ENCODE measurements at regions not wholly inside any gene's neighbourhood (a gene's known extent, or its start where the extent isn't known, plus 50 kb on each side); places are given as distances from the start of the nearest gene placed in this dataset.
"Not testable (repeated sequence)": the region's sequence is repeated elsewhere in the genome, so short reads cannot be mapped to it uniquely, and the experiment has no call there.

DNA sequence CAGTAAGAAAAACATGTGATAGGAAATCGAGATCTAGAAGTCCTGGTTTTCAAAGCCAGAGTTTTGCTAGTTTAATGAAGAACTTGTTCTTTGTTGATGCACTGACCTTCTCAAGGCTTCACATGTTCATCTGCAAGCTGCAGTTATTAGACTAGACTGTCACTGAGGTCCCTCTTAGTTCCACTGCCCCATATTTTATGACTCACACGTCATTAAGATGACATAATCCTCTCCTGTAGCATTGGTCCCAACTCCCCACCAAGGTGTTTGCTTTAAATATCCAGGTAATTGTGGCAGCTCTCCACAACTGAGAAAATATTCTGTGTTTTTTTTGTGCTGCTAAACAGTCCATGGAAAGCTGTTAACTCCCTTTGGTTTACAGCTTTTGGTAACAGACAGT lies 149.7 kb downstream of the MREG start:
- peaks cover 6% of the 10 kb centered on the region; the same call in 1 of the 2 replicates for H3K4me1 ChIP-seq (ENCODE audit: insufficient read depth)
- no peak for DNase-seq
- WGBS, 2 experiments (ENCODE audit: low coverage in 1 of 2, low lambda C conversion rate in 2 of 2, missing lambda C conversion rate in 2 of 2), result 2 to 6% methylated on average over 2 of the region's 2 CpGs
- TF ChIP-seq EZH2 (IDR thresholded peaks at IDR 0.05; ENCODE audit: insufficient read depth, poor library complexity, severe bottlenecking) (no peak), EZH2phosphoT487 (IDR thresholded peaks at IDR 0.05; ENCODE audit: insufficient read depth, low read depth) (no peak)
- no peak overlapping the region for H2AFZ ChIP-seq
- peaks cover 14% of the 10 kb centered on the region; the same call in 1 of the 2 replicates for H3F3A ChIP-seq (ENCODE audit: insufficient read depth)
- H3K79me2 ChIP-seq (ENCODE audit: insufficient read depth), result no peaks in the 10 kb centered on the region
- H3K27ac ChIP-seq, result no peak overlapping the region
- H3K36me3 ChIP-seq (ENCODE audit: low read depth), result no peaks in the 10 kb centered on the region
- no peak overlapping the region for H3K4me3 ChIP-seq
- no peaks in the 10 kb centered on the region for H3K9me3 ChIP-seq (ENCODE audit: low read depth)
- H3K9ac ChIP-seq, result no peak overlapping the region
- no peaks in the 10 kb centered on the region for H3K27me3 ChIP-seq (replicated peaks; ENCODE audit: insufficient read depth)
- no peaks in the 10 kb centered on the region for H4K20me1 ChIP-seq (ENCODE audit: insufficient read depth)
- in situ Hi-C loops (cut with MboI), result no loop called here
- H3K4me2 ChIP-seq (ENCODE audit: unreplicated experiment), result no peak overlapping the region
- H3K9me2 ChIP-seq (ENCODE audit: insufficient read depth), result no peaks in the 10 kb centered on the region

DNA sequence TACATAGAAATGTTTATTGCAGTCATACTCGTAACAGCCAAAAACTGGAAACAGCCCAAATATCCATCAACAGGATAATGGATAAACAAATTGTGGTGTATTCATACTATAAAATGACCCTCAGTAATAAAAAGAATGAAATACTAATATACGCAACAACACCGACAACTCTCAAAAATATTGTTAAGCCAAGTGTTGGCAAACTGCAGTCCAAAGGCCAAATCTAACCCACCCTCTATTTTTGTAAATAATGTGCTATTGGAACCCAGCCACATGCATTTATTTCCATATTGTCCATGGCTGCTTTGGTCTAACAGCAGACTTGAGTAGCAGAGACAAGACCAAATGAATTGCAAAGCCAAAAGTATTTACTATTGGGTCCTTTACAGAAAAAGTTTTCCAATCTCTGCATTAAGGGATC lies 151.0 kb downstream of the MREG start:
- Histone ChIP-seq H3K9me2 (ENCODE audit: insufficient read depth) (no peaks in the 10 kb centered on the region), H3K27me3 (replicated peaks; ENCODE audit: insufficient read depth) (no peaks in the 10 kb centered on the region), H3K79me2 (ENCODE audit: insufficient read depth) (no peaks in the 10 kb centered on the region), H2AFZ (no peak overlapping the region), H3K4me2 (ENCODE audit: unreplicated experiment) (no peak overlapping the region), H3F3A (ENCODE audit: insufficient read depth) (peaks cover 11% of the 10 kb centered on the region; the same call in 1 of the 2 replicates), H3K27ac (no peak overlapping the region), H3K9ac (no peak overlapping the region), H3K36me3 (ENCODE audit: low read depth) (no peaks in the 10 kb centered on the region), H3K4me1 (ENCODE audit: insufficient read depth) (peaks cover 6% of the 10 kb centered on the region; the same call in 1 of the 2 replicates), H3K4me3 (no peak overlapping the region), H3K9me3 (ENCODE audit: low read depth) (no peaks in the 10 kb centered on the region), H4K20me1 (ENCODE audit: insufficient read depth) (no peaks in the 10 kb centered on the region)
- DNase-seq, result no peak
- in situ Hi-C loops (cut with MboI), result no loop called here
- no peak for TF ChIP-seq EZH2phosphoT487 (IDR thresholded peaks at IDR 0.05; ENCODE audit: insufficient read depth, low read depth)
- TF ChIP-seq EZH2 (IDR thresholded peaks at IDR 0.05; ENCODE audit: insufficient read depth, poor library complexity, severe bottlenecking), result no peak
- WGBS, 2 experiments (ENCODE audit: low coverage in 1 of 2, low lambda C conversion rate in 2 of 2, missing lambda C conversion rate in 2 of 2), result 96 to 98% methylated on average over 3 of the region's 3 CpGs

GRCh38 chr2:215861607-215862350 lies 151.6 kb downstream of the MREG start:
- TF ChIP-seq EZH2phosphoT487 (IDR thresholded peaks at IDR 0.05; ENCODE audit: insufficient read depth, low read depth) (no peak), EZH2 (IDR thresholded peaks at IDR 0.05; ENCODE audit: insufficient read depth, poor library complexity, severe bottlenecking) (no peak)
- WGBS, 2 experiments (ENCODE audit: low coverage in 1 of 2, low lambda C conversion rate in 2 of 2, missing lambda C conversion rate in 2 of 2), result 95 to 97% methylated on average over 5 of the region's 5 CpGs
- in situ Hi-C loops (cut with MboI), result no loop called here

DNA sequence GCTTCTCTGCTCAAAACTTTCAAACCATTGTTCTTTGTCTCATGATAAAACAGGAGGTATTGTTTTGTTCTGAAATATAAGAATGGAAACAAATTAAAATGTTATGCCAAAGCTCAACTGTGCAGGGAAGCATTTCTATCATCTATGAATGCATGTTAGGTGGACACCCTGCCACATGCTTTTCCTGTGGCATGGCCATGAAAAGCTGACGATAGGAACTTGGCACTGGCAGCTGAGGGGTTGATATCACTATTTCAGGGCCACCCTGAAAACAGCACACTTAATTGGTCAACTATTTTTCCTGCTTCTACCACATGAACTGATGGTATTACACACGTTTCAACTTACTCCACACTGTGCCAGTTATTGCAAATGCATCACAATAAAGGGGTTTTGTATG lies 157.3 kb downstream of the MREG start:
- in situ Hi-C loops (cut with MboI), result no loop called here
- Histone ChIP-seq H3K4me1 (ENCODE audit: insufficient read depth) (peaks cover 15% of the 10 kb centered on the region), H3K36me3 (ENCODE audit: low read depth) (no peaks in the 10 kb centered on the region), H3K4me2 (ENCODE audit: unreplicated experiment) (no peak overlapping the region), H3K9me3 (ENCODE audit: low read depth) (no peaks in the 10 kb centered on the region), H4K20me1 (ENCODE audit: insufficient read depth) (no peaks in the 10 kb centered on the region), H3F3A (ENCODE audit: insufficient read depth) (peaks cover 16% of the 10 kb centered on the region; the same call in 1 of the 2 replicates), H2AFZ (no peak overlapping the region), H3K27ac (no peak overlapping the region), H3K79me2 (ENCODE audit: insufficient read depth) (no peaks in the 10 kb centered on the region), H3K9me2 (ENCODE audit: insufficient read depth) (no peaks in the 10 kb centered on the region), H3K9ac (no peak overlapping the region), H3K27me3 (replicated peaks; ENCODE audit: insufficient read depth) (no peaks in the 10 kb centered on the region), H3K4me3 (no peak overlapping the region)
- no peak for DNase-seq
- 89% methylated on average over 2 of the region's 2 CpGs for WGBS, 2 experiments (ENCODE audit: low coverage in 1 of 2, low lambda C conversion rate in 2 of 2, missing lambda C conversion rate in 2 of 2)
- TF ChIP-seq EZH2 (IDR thresholded peaks at IDR 0.05; ENCODE audit: insufficient read depth, poor library complexity, severe bottlenecking), result no peak
- no peak for TF ChIP-seq EZH2phosphoT487 (IDR thresholded peaks at IDR 0.05; ENCODE audit: insufficient read depth, low read depth)

More at GRCh38 chr2:215861607-215862350, 151.6 kb downstream of the MREG start:
- H3K79me2 ChIP-seq (ENCODE audit: insufficient read depth), result no peaks in the 10 kb centered on the region
- H3K9me2 ChIP-seq (ENCODE audit: insufficient read depth), result no peaks in the 10 kb centered on the region
- peaks cover 6% of the 10 kb centered on the region; the same call in 1 of the 2 replicates for H3K4me1 ChIP-seq (ENCODE audit: insufficient read depth)
- no peak overlapping the region for H3K9ac ChIP-seq
- H3F3A ChIP-seq (ENCODE audit: insufficient read depth), result peaks cover 11% of the 10 kb centered on the region; the same call in 1 of the 2 replicates
- no peak overlapping the region for H2AFZ ChIP-seq
- H4K20me1 ChIP-seq (ENCODE audit: insufficient read depth), result no peaks in the 10 kb centered on the region
- no peaks in the 10 kb centered on the region for H3K9me3 ChIP-seq (ENCODE audit: low read depth)
- H3K4me2 ChIP-seq (ENCODE audit: unreplicated experiment), result no peak overlapping the region
- DNase-seq, result no peak
- no peaks in the 10 kb centered on the region for H3K27me3 ChIP-seq (replicated peaks; ENCODE audit: insufficient read depth)
- H3K4me3 ChIP-seq, result no peak overlapping the region
- no peak overlapping the region for H3K27ac ChIP-seq
- no peaks in the 10 kb centered on the region for H3K36me3 ChIP-seq (ENCODE audit: low read depth)

GRCh38 chr2:215855308-215855707 lies 158.0 kb downstream of the MREG start:
- H3K27ac ChIP-seq; H3K9me2 ChIP-seq (ENCODE audit: insufficient read depth); H3K79me2 ChIP-seq (ENCODE audit: insufficient read depth); H3K4me3 ChIP-seq; DNase-seq; H3K36me3 ChIP-seq (ENCODE audit: low read depth); H3K4me2 ChIP-seq (ENCODE audit: unreplicated experiment); H2AFZ ChIP-seq; H3K9ac ChIP-seq; H3K27me3 ChIP-seq (replicated peaks; ENCODE audit: insufficient read depth); H4K20me1 ChIP-seq (ENCODE audit: insufficient read depth); in situ Hi-C loops (cut with MboI); H3K9me3 ChIP-seq (ENCODE audit: low read depth): not testable (repeated sequence)
- Histone ChIP-seq H3F3A (ENCODE audit: insufficient read depth) (peaks cover 21% of the 10 kb centered on the region), H3K4me1 (ENCODE audit: insufficient read depth) (peaks cover 23% of the 10 kb centered on the region)
- WGBS, 2 experiments (ENCODE audit: low coverage in 1 of 2, low lambda C conversion rate in 2 of 2, missing lambda C conversion rate in 2 of 2), result 88 to 96% methylated on average over 1 of the region's 1 CpG
